Panc1 (cell line): ENCODE measurements at regions not wholly inside any gene's neighbourhood (a gene's known extent, or its start where the extent isn't known, plus 50 kb on each side); places are given as distances from the start of the nearest gene placed in this dataset.

ENCODE experiments used
- ATAC-seq: fragments of 200-7000 bp; cut with Tn5 transposase; 2 replicates; pipeline ENCODE4 v1.9.1; 2020; ENCODE audit warnings: mild to moderate bottlenecking, moderate library complexity
- BruUV-seq: library from RNA; stranded (reverse); fragments of 400-500 nt; replicated peaks from 2 replicates; lab custom pipeline; 2021; lab: Mats Ljungman, UMichigan
- CTCF ChIA-PET: fragments of 300-600 bp; sonication (Branson Sonifier 250); formaldehyde crosslinking; loops from one replicate; lab custom pipeline; 2022; ENCODE audit warnings: antibody characterized with exemption; lab: Charles Lee
- POLR2A ChIA-PET: fragments of 300-600 bp; sonication (Branson Sonifier 250); formaldehyde crosslinking; loops from one replicate; lab custom pipeline; 2022; ENCODE audit warnings: antibody characterized with exemption; lab: Charles Lee
- DNase-seq: peaks from one replicate; pipeline ENCODE4 v3.0.0-alpha.2; 2010; ENCODE audit warnings: low read depth, low spot score
- H3K27ac ChIP-seq: 2 replicates; pipeline ENCODE4 v1.5.1; 2011; ENCODE audit warnings: mild to moderate bottlenecking, low read length, inconsistent platforms
- H3K27me3 ChIP-seq: fragments of 200-500 bp; sonication (Bioruptor generic); 2 replicates; pipeline ENCODE4 v1.6.0; 2014; ENCODE audit warnings: low read length, inconsistent platforms; ENCODE audit not compliant: control insufficient read depth, insufficient read depth
- H3K36me3 ChIP-seq: fragments of 200-500 bp; sonication (Bioruptor generic); 2 replicates; pipeline ENCODE4 v1.5.1; 2014; ENCODE audit warnings: inconsistent platforms, mild to moderate bottlenecking, low read length, moderate library complexity; ENCODE audit not compliant: control insufficient read depth, insufficient read depth
- H3K4me1 ChIP-seq: 2 replicates; pipeline ENCODE4 v1.5.1; 2011; ENCODE audit warnings: inconsistent platforms, mild to moderate bottlenecking, low read length, moderate library complexity; ENCODE audit not compliant: control insufficient read depth, insufficient read depth
- H3K4me3 ChIP-seq, 2 experiments: 2 replicates each; pipeline ENCODE4 v1.5.1; 2011 to 2012; ENCODE audit warnings: low read depth in 2 of 2, low read length in 2 of 2, mild to moderate bottlenecking in 2 of 2, inconsistent platforms in 1 of 2, moderate library complexity in 1 of 2
- H3K9me3 ChIP-seq: fragments of 200-500 bp; sonication (Bioruptor generic); 2 replicates; pipeline ENCODE4 v1.5.1; 2014; ENCODE audit warnings: low read depth, mild to moderate bottlenecking, inconsistent platforms, low read length, moderate library complexity; ENCODE audit not compliant: control insufficient read depth, insufficient read depth
- CTCF ChIP-seq: fragments of 450-650 bp; IDR thresholded peaks from 2 replicates; pipeline ENCODE4 v1.5.1; 2017; ENCODE audit warnings: mild to moderate bottlenecking
- POLR2AphosphoS5 ChIP-seq: IDR thresholded peaks from 2 replicates; pipeline ENCODE4 v1.6.1; 2012; ENCODE audit warnings: mild to moderate bottlenecking, low read depth, low read length, moderate library complexity
- REST ChIP-seq, 2 experiments: IDR thresholded peaks; 2 replicates each; pipeline ENCODE4 v1.6.1; 2011 to 2012; ENCODE audit warnings: low read depth in 2 of 2, control low read depth in 1 of 2, low read length in 1 of 2, mild to moderate bottlenecking in 1 of 2, moderate library complexity in 1 of 2; ENCODE audit not compliant: insufficient read depth in 1 of 2
- SIN3A ChIP-seq: IDR thresholded peaks from 2 replicates; pipeline ENCODE4 v1.6.1; 2012; ENCODE audit warnings: low read depth, mild to moderate bottlenecking, low read length, moderate library complexity, borderline replicate concordance; ENCODE audit not compliant: insufficient read depth
- TCF7L2 ChIP-seq: IDR thresholded peaks from 2 replicates; pipeline ENCODE4 v1.6.1; 2011; ENCODE audit warnings: mild to moderate bottlenecking, low read depth, low read length, inconsistent platforms
- in situ Hi-C: cut with HindIII; loops from 2 replicates; pipeline ENCODE4 v1.10.0; 2016; ENCODE audit warnings: low sequenced_read_pairs, low pct_unique_long_range_greater_than_20kb
- intact Hi-C: fragments of 100-400 bp; cut with micrococcal nuclease; formaldehyde crosslinking; loops from one replicate; pipeline ENCODE4 v1.10.0; 2022; ENCODE audit not compliant: unreplicated experiment

GRCh38 chr13:106786006-106786563 lies 218.1 kb upstream of the ARGLU1 start:
- no peak for TF ChIP-seq TCF7L2
- no peak for TF ChIP-seq REST (IDR thresholded peaks at IDR 0.05; ENCODE audit: insufficient read depth in 1 of 2, low read depth in 2 of 2, low read length in 1 of 2)
- TF ChIP-seq SIN3A, result no peak
- TF ChIP-seq CTCF, result no peak
- TF ChIP-seq POLR2AphosphoS5, result no peak
- CTCF ChIA-PET, result no interaction called here
- Histone ChIP-seq H3K36me3 (no peaks in the 10 kb centered on the region), H3K27ac (no peak overlapping the region), H3K4me1 (no peaks in the 10 kb centered on the region), H3K27me3 (no peaks in the 10 kb centered on the region), H3K4me3 (no peak overlapping the region), H3K9me3 (no peaks in the 10 kb centered on the region)
- intact Hi-C loops (no loop called here), in situ Hi-C loops (no loop called here)
- ATAC-seq, result no peak
- no TSS peak for BruUV-seq
- DNase-seq, result no peak
- POLR2A ChIA-PET, result no interaction called here

GRCh38 chr13:106774621-106775020 lies 206.7 kb upstream of the ARGLU1 start:
- BruUV-seq, result no TSS peak
- in situ Hi-C loops, result no loop called here

More at GRCh38 chr13:106774621-106775020, 206.7 kb upstream of the ARGLU1 start:
- no peak for ATAC-seq
- no peaks in the 10 kb centered on the region for H3K27me3 ChIP-seq
- no peak overlapping the region for H3K4me3 ChIP-seq
- CTCF ChIA-PET, result no interaction called here
- POLR2A ChIA-PET, result no interaction called here
- H3K9me3 ChIP-seq, result no peaks in the 10 kb centered on the region
- intact Hi-C loops, result no loop called here
- DNase-seq, result no peak
- no peaks in the 10 kb centered on the region for H3K4me1 ChIP-seq
- TF ChIP-seq POLR2AphosphoS5 (no peak), TCF7L2 (no peak), SIN3A (no peak), CTCF (no peak), REST (IDR thresholded peaks at IDR 0.05; ENCODE audit: insufficient read depth in 1 of 2, low read depth in 2 of 2, low read length in 1 of 2) (no peak)
- H3K27ac ChIP-seq, result no peak overlapping the region
- H3K36me3 ChIP-seq, result no peaks in the 10 kb centered on the region
